Calu3 (cell line): ENCODE measurements at regions not wholly inside any gene's neighbourhood (a gene's known extent, or its start where the extent isn't known, plus 50 kb on each side); places are given as distances from the start of the nearest gene placed in this dataset.

Experiments used
- BruUV-seq: library from RNA; stranded (reverse); fragments of 400-500 nt; replicated peaks from 2 replicates; lab custom pipeline; 2021; lab: Mats Ljungman, UMichigan
- CTCF ChIA-PET: fragments of 300-600 bp; sonication (Branson Sonifier 250); formaldehyde crosslinking; loops from one replicate; lab custom pipeline; 2022; ENCODE audit warnings: antibody characterized with exemption; lab: Charles Lee
- DNase-seq: peaks from one replicate; pipeline ENCODE4 v3.0.0; 2022
- H3K27ac Mint-ChIP-seq: one replicate; pipeline ENCODE4 v1.8.0; 2022; ENCODE audit warnings: mixed read lengths; ENCODE audit not compliant: unreplicated experiment
- H3K27me3 Mint-ChIP-seq: one replicate; pipeline ENCODE4 v1.8.0; 2022; ENCODE audit warnings: mixed read lengths; ENCODE audit not compliant: unreplicated experiment
- H3K36me3 Mint-ChIP-seq: one replicate; pipeline ENCODE4 v1.8.0; 2022; ENCODE audit warnings: mild to moderate bottlenecking, moderate library complexity, mixed read lengths; ENCODE audit not compliant: insufficient read depth, unreplicated experiment
- H3K4me1 Mint-ChIP-seq: one replicate; pipeline ENCODE4 v1.8.0; 2022; ENCODE audit warnings: mild to moderate bottlenecking, low read depth, mixed read lengths; ENCODE audit not compliant: unreplicated experiment
- H3K4me3 Mint-ChIP-seq: one replicate; pipeline ENCODE4 v1.8.0; 2022; ENCODE audit warnings: mild to moderate bottlenecking, low read depth, moderate library complexity, mixed read lengths; ENCODE audit not compliant: unreplicated experiment
- H3K9me3 Mint-ChIP-seq: one replicate; pipeline ENCODE4 v1.8.0; 2022; ENCODE audit warnings: low read depth, mixed read lengths; ENCODE audit not compliant: unreplicated experiment
- intact Hi-C: fragments of 100-400 bp; cut with micrococcal nuclease; formaldehyde crosslinking; loops from one replicate; pipeline ENCODE4 v1.10.0; 2022; ENCODE audit not compliant: unreplicated experiment
- TF ChIP-seq, protein P1 (sequence below): fragments of 200-600 bp; IDR thresholded peaks from one replicate; pipeline ENCODE4 v1.8.0; 2022; ENCODE audit warnings: antibody characterized with exemption; ENCODE audit not compliant: unreplicated experiment

DNA sequence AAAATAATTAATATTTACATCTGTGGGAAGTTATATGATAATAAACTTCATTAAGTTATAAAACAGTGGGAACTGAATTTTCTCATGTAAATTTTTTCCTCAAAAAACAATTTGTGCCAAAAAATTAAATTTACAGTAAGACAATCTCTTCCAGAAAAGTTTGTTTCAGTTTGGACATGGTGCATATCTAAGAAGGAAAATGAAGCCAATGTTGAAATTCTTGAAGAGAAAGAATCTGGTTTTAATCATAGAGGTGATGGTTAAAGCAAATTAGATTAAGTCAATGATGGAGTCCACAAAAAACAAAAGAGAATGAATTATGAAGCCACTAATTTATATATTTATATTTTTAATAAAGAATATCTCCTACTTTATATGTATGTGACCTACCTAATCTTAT lies 457.2 kb upstream of the SLITRK1 start:
- TF ChIP-seq, protein P1, sequence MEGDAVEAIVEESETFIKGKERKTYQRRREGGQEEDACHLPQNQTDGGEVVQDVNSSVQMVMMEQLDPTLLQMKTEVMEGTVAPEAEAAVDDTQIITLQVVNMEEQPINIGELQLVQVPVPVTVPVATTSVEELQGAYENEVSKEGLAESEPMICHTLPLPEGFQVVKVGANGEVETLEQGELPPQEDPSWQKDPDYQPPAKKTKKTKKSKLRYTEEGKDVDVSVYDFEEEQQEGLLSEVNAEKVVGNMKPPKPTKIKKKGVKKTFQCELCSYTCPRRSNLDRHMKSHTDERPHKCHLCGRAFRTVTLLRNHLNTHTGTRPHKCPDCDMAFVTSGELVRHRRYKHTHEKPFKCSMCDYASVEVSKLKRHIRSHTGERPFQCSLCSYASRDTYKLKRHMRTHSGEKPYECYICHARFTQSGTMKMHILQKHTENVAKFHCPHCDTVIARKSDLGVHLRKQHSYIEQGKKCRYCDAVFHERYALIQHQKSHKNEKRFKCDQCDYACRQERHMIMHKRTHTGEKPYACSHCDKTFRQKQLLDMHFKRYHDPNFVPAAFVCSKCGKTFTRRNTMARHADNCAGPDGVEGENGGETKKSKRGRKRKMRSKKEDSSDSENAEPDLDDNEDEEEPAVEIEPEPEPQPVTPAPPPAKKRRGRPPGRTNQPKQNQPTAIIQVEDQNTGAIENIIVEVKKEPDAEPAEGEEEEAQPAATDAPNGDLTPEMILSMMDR: no peak
- CTCF ChIA-PET: no interaction called here
- intact Hi-C loops: no loop called here
- Mint-ChIP-seq H3K27me3 (no peaks in the 10 kb centered on the region), H3K4me1 (no peaks in the 10 kb centered on the region), H3K4me3 (no peak overlapping the region), H3K9me3 (no peaks in the 10 kb centered on the region), H3K27ac (no peak overlapping the region), H3K36me3 (no peaks in the 10 kb centered on the region)
- no peak for DNase-seq
- BruUV-seq: no TSS peak

DNA sequence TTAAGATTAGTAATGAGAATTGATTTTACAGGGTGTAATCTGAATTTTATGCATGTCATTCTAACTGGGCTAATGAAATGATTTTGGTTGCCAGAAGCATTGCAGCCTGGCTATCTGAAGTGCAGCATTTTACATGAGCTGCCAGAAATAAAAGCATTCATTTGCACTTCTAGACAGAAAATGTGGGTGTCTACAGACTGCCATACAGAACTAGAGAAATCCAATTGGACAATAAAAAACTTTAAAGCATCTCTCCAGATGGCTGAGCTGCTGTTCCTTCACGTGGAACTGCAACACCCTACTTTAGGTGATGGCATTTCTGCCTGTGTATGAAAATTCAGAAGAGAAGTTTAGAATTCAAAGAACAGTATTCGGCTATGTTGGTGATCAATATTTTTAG lies 450.1 kb upstream of the SLITRK1 start:
- intact Hi-C loops: no loop called here
- no peak for DNase-seq
- Mint-ChIP-seq H3K4me1 (no peaks in the 10 kb centered on the region), H3K27me3 (no peaks in the 10 kb centered on the region), H3K9me3 (no peaks in the 10 kb centered on the region), H3K36me3 (no peaks in the 10 kb centered on the region), H3K4me3 (no peak overlapping the region), H3K27ac (no peak overlapping the region)
- CTCF ChIA-PET: no interaction called here
- TF ChIP-seq, protein P1: no peak
- no TSS peak for BruUV-seq

DNA sequence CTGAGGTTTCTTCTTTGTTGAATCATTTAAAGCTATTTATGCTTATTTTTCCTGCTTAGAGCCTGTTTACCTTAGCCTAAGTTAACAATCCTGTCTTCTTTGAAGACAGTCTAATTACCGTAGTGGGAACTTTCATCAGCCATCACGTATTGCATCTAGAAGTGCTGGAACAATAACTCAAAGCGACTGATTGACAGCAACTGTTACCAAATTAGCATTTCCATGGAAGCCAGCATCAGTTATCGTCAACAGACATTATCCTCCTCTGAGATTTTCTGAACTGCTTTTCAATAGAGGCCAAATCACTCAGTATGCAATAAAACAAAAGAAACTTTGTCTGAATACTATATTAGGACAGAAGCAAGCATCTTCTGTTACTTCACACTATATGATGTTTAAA lies 433.3 kb upstream of the SLITRK1 start:
- H3K4me3 Mint-ChIP-seq: no peak overlapping the region
- DNase-seq: no peak
- no TSS peak for BruUV-seq
- no peaks in the 10 kb centered on the region for H3K36me3 Mint-ChIP-seq
- H3K9me3 Mint-ChIP-seq: no peaks in the 10 kb centered on the region
- no peak overlapping the region for H3K27ac Mint-ChIP-seq
- TF ChIP-seq, protein P1: no peak
- CTCF ChIA-PET: no interaction called here
- intact Hi-C loops: no loop called here
- no peaks in the 10 kb centered on the region for H3K4me1 Mint-ChIP-seq
- H3K27me3 Mint-ChIP-seq: no peaks in the 10 kb centered on the region

DNA sequence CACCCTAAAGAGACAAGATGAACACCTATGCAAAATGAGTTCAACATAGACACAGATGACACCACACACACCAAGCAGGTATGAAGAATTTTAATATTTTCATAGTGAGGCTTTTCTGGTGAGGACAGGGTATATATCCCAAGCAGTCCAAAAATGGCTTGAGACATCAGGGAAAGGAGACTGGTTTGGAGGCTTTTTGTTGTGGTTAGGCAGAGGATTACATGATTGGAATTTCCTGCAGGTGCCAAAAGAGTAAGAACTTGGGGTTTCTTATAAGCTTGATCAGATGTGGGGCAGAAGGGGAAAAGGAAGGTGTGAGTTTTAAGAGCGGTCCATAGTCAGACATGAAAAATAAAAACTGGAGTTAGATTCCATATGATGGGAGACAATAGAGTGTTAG lies 420.8 kb upstream of the SLITRK1 start:
- Mint-ChIP-seq H3K27me3 (no peaks in the 10 kb centered on the region), H3K4me1 (no peaks in the 10 kb centered on the region), H3K4me3 (no peak overlapping the region), H3K27ac (no peak overlapping the region), H3K9me3 (no peaks in the 10 kb centered on the region), H3K36me3 (no peaks in the 10 kb centered on the region)
- TF ChIP-seq, protein P1: no peak
- CTCF ChIA-PET: no interaction called here
- no peak for DNase-seq
- intact Hi-C loops: no loop called here
- no TSS peak for BruUV-seq

DNA sequence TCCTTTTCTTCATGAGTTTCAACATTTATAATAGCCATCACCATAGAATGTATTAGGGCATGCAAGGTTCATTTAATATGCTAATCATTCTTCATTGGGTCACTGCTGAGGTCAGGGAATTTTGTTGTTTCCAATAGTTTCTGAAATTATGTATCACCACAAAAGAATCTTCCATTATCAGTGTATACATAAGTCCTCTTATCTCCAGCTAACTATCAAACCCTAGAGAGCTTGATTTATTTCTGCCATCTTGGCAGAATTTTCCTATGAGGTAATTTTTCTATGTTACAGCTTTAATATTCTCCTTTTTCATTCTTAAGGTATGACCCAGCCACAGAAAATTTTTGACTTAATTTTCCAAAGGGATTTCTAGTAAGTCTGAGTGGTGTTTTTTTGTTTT lies 415.0 kb upstream of the SLITRK1 start:
- CTCF ChIA-PET: no interaction called here
- no peaks in the 10 kb centered on the region for H3K4me1 Mint-ChIP-seq
- DNase-seq: no peak
- no TSS peak for BruUV-seq
- intact Hi-C loops: no loop called here
- TF ChIP-seq, protein P1: no peak
- H3K9me3 Mint-ChIP-seq: no peaks in the 10 kb centered on the region
- no peaks in the 10 kb centered on the region for H3K27me3 Mint-ChIP-seq
- no peaks in the 10 kb centered on the region for H3K36me3 Mint-ChIP-seq
- no peak overlapping the region for H3K27ac Mint-ChIP-seq
- H3K4me3 Mint-ChIP-seq: no peak overlapping the region
